ENCODE measurements at regions not wholly inside any gene's neighbourhood (a gene's known extent, or its start where the extent isn't known, plus 50 kb on each side); places are given as distances from the start of the nearest gene placed in this dataset.
A peak's percentile ranks its signal among the peaks of the same experiment; 100 is the strongest.

DNA sequence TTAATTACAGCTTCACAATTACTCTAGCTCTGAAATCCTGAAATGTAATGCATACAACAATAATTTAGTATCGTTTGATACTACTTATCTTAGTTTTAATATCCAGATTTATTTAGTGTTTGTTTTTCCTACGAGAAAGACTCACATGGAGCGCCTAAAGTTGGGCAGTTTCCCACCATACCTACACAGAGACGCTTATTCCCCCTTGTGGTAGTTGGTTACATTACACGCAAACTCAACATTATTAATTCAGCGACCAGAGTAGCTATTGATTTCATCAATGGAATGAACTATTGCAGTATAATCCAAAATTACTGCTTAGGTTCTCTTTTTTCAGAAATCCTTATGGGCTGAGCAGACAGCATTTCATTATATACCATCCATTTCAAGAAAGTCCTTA, 164.0 kb upstream of the REG3G start:
- H3K4me3 ChIP-seq (ENCODE audit: low read depth in 1 of 3, low read length in 3 of 3), result no peak overlapping the region
- no peaks in the 10 kb centered on the region for H3K36me3 ChIP-seq (ENCODE audit: control insufficient read depth in 4 of 4, insufficient read depth in 3 of 4, low read depth in 1 of 4, low read length in 3 of 4)
- TF ChIP-seq YY1 (IDR thresholded peaks at IDR 0.05) (no peak), RAD21 (IDR thresholded peaks at IDR 0.05) (peak; percentile 29 to 73)
- TF ChIP-seq, protein P1, sequence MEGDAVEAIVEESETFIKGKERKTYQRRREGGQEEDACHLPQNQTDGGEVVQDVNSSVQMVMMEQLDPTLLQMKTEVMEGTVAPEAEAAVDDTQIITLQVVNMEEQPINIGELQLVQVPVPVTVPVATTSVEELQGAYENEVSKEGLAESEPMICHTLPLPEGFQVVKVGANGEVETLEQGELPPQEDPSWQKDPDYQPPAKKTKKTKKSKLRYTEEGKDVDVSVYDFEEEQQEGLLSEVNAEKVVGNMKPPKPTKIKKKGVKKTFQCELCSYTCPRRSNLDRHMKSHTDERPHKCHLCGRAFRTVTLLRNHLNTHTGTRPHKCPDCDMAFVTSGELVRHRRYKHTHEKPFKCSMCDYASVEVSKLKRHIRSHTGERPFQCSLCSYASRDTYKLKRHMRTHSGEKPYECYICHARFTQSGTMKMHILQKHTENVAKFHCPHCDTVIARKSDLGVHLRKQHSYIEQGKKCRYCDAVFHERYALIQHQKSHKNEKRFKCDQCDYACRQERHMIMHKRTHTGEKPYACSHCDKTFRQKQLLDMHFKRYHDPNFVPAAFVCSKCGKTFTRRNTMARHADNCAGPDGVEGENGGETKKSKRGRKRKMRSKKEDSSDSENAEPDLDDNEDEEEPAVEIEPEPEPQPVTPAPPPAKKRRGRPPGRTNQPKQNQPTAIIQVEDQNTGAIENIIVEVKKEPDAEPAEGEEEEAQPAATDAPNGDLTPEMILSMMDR (IDR thresholded peaks at IDR 0.05; ENCODE audit: low read depth, low read length, missing input control), result peak; percentile 17
- H3K9ac ChIP-seq (ENCODE audit: low read depth in 1 of 2, low read length in 2 of 2), result no peak overlapping the region
- no peaks in the 10 kb centered on the region for H3K4me1 ChIP-seq (ENCODE audit: control insufficient read depth in 4 of 4, insufficient read depth in 4 of 4, low read length in 3 of 4)
- 62% methylated on average over 6 of the region's 6 CpGs for WGBS
- H3K27me3 ChIP-seq (ENCODE audit: control insufficient read depth in 4 of 4, insufficient read depth in 4 of 4, low read length in 3 of 4), result peaks cover 0 to 4% (median 0%) of the 10 kb centered on the region in 4 donors
- DNase-seq (ENCODE audit: low spot score), result no peak
- no peak overlapping the region for H3K27ac ChIP-seq (ENCODE audit: low read depth in 1 of 2, low read length in 2 of 2)
- no peaks in the 10 kb centered on the region for H3K9me3 ChIP-seq (ENCODE audit: control insufficient read depth in 4 of 4, low read length in 3 of 4)

DNA sequence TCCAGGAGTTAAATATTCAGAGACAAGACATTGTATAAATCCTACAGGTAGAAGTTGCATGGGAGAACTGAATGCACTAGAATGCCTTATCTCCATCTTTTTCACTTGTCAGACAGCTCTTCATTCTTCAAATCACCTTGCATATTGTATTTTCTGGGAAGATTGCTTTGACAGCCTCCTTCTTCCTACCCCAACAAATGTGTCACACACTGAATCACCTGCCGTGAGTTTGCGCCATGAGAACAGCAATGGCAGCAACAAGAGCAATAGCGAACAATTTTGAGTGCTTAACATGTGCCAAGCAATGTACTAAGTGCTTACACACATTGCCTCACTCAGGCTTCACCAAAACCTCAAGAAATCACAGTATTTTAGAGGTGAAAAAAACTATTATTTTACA, 161.3 kb upstream of the REG3G start:
- H3K4me3 ChIP-seq (ENCODE audit: low read depth in 1 of 3, low read length in 3 of 3), result no peak overlapping the region
- H3K4me1 ChIP-seq (ENCODE audit: control insufficient read depth in 4 of 4, insufficient read depth in 4 of 4, low read length in 3 of 4), result no peaks in the 10 kb centered on the region
- no peaks in the 10 kb centered on the region for H3K9me3 ChIP-seq (ENCODE audit: control insufficient read depth in 4 of 4, low read length in 3 of 4)
- no peaks in the 10 kb centered on the region for H3K36me3 ChIP-seq (ENCODE audit: control insufficient read depth in 4 of 4, insufficient read depth in 3 of 4, low read depth in 1 of 4, low read length in 3 of 4)
- WGBS, result 83% methylated on average over 3 of the region's 3 CpGs
- no peak overlapping the region for H3K9ac ChIP-seq (ENCODE audit: low read depth in 1 of 2, low read length in 2 of 2)
- no peak overlapping the region for H3K27ac ChIP-seq (ENCODE audit: low read depth in 1 of 2, low read length in 2 of 2)
- TF ChIP-seq GABPA (IDR thresholded peaks at IDR 0.05 in 1 of 2, conservative IDR thresholded peaks at IDR 0.05 in 1 of 2), result no peak
- H3K27me3 ChIP-seq (ENCODE audit: control insufficient read depth in 4 of 4, insufficient read depth in 4 of 4, low read length in 3 of 4), result peaks cover 0 to 4% (median 0%) of the 10 kb centered on the region in 4 donors
- DNase-seq (ENCODE audit: low spot score), result no peak

DNA sequence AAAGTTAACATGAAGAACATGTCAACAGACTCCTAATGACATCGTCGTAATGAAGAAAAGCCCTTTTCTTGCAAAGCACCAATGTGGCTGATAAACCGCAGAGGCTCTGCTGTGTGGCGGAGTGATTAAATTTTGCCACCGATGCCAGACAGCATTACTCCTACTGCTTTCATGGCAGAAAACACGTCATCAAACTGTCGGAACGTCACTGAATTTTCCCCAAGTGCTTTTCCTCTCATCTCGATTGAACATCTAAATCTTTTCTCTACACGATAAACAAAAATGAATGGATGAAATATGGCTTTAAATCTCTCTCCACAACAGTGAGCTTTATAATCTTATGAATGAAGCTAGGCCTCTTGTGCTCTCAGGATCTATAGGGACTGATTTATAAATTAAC, 159.8 kb upstream of the REG3G start:
- no peak for TF ChIP-seq RXRA (IDR thresholded peaks at IDR 0.05)
- TF ChIP-seq, protein P1 (IDR thresholded peaks at IDR 0.05; ENCODE audit: low read depth, low read length, missing input control), result no peak
- no peak for TF ChIP-seq FOXA2 (IDR thresholded peaks at IDR 0.05)
- peaks cover 0 to 2% (median 0%) of the 10 kb centered on the region in 4 donors for H3K27me3 ChIP-seq (ENCODE audit: control insufficient read depth in 4 of 4, insufficient read depth in 4 of 4, low read length in 3 of 4)
- H3K4me1 ChIP-seq (ENCODE audit: control insufficient read depth in 4 of 4, insufficient read depth in 4 of 4, low read length in 3 of 4), result no peaks in the 10 kb centered on the region
- no peak for DNase-seq (ENCODE audit: low spot score)
- H3K9me3 ChIP-seq (ENCODE audit: control insufficient read depth in 4 of 4, low read length in 3 of 4), result no peaks in the 10 kb centered on the region
- no peak overlapping the region for H3K27ac ChIP-seq (ENCODE audit: low read depth in 1 of 2, low read length in 2 of 2)
- H3K9ac ChIP-seq (ENCODE audit: low read depth in 1 of 2, low read length in 2 of 2), result no peak overlapping the region
- no peak overlapping the region for H3K4me3 ChIP-seq (ENCODE audit: low read depth in 1 of 3, low read length in 3 of 3)
- H3K36me3 ChIP-seq (ENCODE audit: control insufficient read depth in 4 of 4, insufficient read depth in 3 of 4, low read depth in 1 of 4, low read length in 3 of 4), result no peaks in the 10 kb centered on the region
- 84% methylated on average over 10 of the region's 10 CpGs for WGBS

DNA sequence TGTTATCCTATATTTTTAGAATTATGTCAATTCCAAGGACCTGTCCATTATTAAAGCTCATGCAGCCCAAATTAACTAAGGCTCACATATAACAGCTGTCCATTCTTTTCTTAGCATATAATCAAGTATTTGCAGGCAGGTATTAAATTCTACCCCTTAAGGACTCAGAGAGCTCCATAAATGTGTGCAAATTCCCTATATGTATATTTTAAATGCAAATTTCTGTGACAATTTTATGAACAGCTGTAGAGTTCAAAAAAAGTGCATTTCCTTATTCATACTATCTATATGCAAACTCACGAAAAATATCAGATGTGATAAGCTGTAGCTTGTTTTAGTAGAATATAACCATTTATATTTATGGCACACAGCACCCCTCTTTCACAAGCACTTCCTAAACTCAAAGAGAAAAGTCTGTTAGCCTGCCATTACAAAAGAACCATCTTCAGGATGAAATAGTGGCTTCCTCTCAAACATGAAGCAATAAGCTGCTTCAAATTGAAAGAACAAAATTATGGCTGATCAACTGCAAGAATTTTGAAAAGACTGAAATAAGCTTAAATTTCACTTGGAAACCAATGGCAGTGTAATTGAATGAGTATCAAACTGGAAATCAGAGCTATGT, 155.0 kb upstream of the REG3G start:
- Histone ChIP-seq H3K4me3 (ENCODE audit: low read depth in 1 of 3, low read length in 3 of 3) (no peak overlapping the region), H3K27me3 (ENCODE audit: control insufficient read depth in 4 of 4, insufficient read depth in 4 of 4, low read length in 3 of 4) (no peaks in the 10 kb centered on the region), H3K27ac (ENCODE audit: low read depth in 1 of 2, low read length in 2 of 2) (no peak overlapping the region), H3K36me3 (ENCODE audit: control insufficient read depth in 4 of 4, insufficient read depth in 3 of 4, low read depth in 1 of 4, low read length in 3 of 4) (no peaks in the 10 kb centered on the region), H3K4me1 (ENCODE audit: control insufficient read depth in 4 of 4, insufficient read depth in 4 of 4, low read length in 3 of 4) (no peaks in the 10 kb centered on the region), H3K9ac (ENCODE audit: low read depth in 1 of 2, low read length in 2 of 2) (no peak overlapping the region), H3K9me3 (ENCODE audit: control insufficient read depth in 4 of 4, low read length in 3 of 4) (no peaks in the 10 kb centered on the region)
- 22% methylated on average over 1 of the region's 1 CpG for WGBS
- no peak for DNase-seq (ENCODE audit: low spot score)
- TF ChIP-seq SP1 (IDR thresholded peaks at IDR 0.05) (no peak), HNF4A (conservative IDR thresholded peaks at IDR 0.05) (no peak), RXRA (IDR thresholded peaks at IDR 0.05) (no peak), RAD21 (IDR thresholded peaks at IDR 0.05) (no peak), TAF1 (conservative IDR thresholded peaks at IDR 0.05) (no peak), GABPA (IDR thresholded peaks at IDR 0.05 in 1 of 2, conservative IDR thresholded peaks at IDR 0.05 in 1 of 2) (no peak), EGR1 (IDR thresholded peaks at IDR 0.05; ENCODE audit: low read depth in 2 of 2) (no peak), FOXA1 (IDR thresholded peaks at IDR 0.05) (no peak)
- TF ChIP-seq, protein P2, sequence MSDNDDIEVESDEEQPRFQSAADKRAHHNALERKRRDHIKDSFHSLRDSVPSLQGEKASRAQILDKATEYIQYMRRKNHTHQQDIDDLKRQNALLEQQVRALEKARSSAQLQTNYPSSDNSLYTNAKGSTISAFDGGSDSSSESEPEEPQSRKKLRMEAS (IDR thresholded peaks at IDR 0.05), result no peak
- TF ChIP-seq, protein P3, sequence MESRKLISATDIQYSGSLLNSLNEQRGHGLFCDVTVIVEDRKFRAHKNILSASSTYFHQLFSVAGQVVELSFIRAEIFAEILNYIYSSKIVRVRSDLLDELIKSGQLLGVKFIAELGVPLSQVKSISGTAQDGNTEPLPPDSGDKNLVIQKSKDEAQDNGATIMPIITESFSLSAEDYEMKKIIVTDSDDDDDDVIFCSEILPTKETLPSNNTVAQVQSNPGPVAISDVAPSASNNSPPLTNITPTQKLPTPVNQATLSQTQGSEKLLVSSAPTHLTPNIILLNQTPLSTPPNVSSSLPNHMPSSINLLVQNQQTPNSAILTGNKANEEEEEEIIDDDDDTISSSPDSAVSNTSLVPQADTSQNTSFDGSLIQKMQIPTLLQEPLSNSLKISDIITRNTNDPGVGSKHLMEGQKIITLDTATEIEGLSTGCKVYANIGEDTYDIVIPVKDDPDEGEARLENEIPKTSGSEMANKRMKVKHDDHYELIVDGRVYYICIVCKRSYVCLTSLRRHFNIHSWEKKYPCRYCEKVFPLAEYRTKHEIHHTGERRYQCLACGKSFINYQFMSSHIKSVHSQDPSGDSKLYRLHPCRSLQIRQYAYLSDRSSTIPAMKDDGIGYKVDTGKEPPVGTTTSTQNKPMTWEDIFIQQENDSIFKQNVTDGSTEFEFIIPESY (IDR thresholded peaks at IDR 0.05), result no peak
- TF ChIP-seq, protein P1 (IDR thresholded peaks at IDR 0.05; ENCODE audit: low read depth, low read length, missing input control), result no peak
